ENCODE measurements at regions not wholly inside any gene's neighbourhood (a gene's known extent, or its start where the extent isn't known, plus 50 kb on each side); places are given as distances from the start of the nearest gene placed in this dataset.

- H3K27ac ChIP-seq, result no peak overlapping the region
- no peak overlapping the region for H3K4me3 ChIP-seq
- TF ChIP-seq CTCF (IDR thresholded peaks at IDR 0.05), result no peak
- no peak for TF ChIP-seq POLR2A (IDR thresholded peaks at IDR 0.05)
- no peak for DNase-seq
- no peaks in the 10 kb centered on the region for H3K4me1 ChIP-seq
- no peaks in the 10 kb centered on the region for H3K27me3 ChIP-seq
- H3K36me3 ChIP-seq, result no peaks in the 10 kb centered on the region
- no peaks in the 10 kb centered on the region for H3K9me3 ChIP-seq
Measured at GRCh38 chr2:140154706-140155105, 1374.5 kb upstream of the NXPH2 start.

GRCh38 chr2:140154271-140154670 lies 1374.1 kb upstream of the NXPH2 start:
- Histone ChIP-seq H3K4me3 (no peak overlapping the region), H3K9me3 (no peaks in the 10 kb centered on the region), H3K4me1 (no peaks in the 10 kb centered on the region), H3K36me3 (no peaks in the 10 kb centered on the region), H3K27ac (no peak overlapping the region), H3K27me3 (no peaks in the 10 kb centered on the region)
- DNase-seq, result no peak
- TF ChIP-seq CTCF (IDR thresholded peaks at IDR 0.05) (no peak), POLR2A (IDR thresholded peaks at IDR 0.05) (no peak)

GRCh38 chr2:140144611-140145010 lies 1364.4 kb upstream of the NXPH2 start:
- no peak for TF ChIP-seq POLR2A (IDR thresholded peaks at IDR 0.05)
- TF ChIP-seq CTCF (IDR thresholded peaks at IDR 0.05), result no peak
- Histone ChIP-seq H3K4me3 (no peak overlapping the region), H3K4me1 (no peaks in the 10 kb centered on the region), H3K27ac (no peak overlapping the region), H3K9me3 (no peaks in the 10 kb centered on the region), H3K36me3 (no peaks in the 10 kb centered on the region), H3K27me3 (no peaks in the 10 kb centered on the region)
- no peak for DNase-seq

- Histone ChIP-seq H3K27ac (no peak overlapping the region), H3K4me3 (no peak overlapping the region), H3K9me3 (no peaks in the 10 kb centered on the region), H3K27me3 (no peaks in the 10 kb centered on the region), H3K4me1 (no peaks in the 10 kb centered on the region), H3K36me3 (no peaks in the 10 kb centered on the region)
- TF ChIP-seq POLR2A (IDR thresholded peaks at IDR 0.05) (no peak), CTCF (IDR thresholded peaks at IDR 0.05) (no peak)
- DNase-seq, result no peak
Measured at GRCh38 chr2:140138736-140139135, 1358.5 kb upstream of the NXPH2 start.

GRCh38 chr2:140136861-140137260 lies 1356.7 kb upstream of the NXPH2 start:
- H3K9me3 ChIP-seq, result no peaks in the 10 kb centered on the region
- no peaks in the 10 kb centered on the region for H3K36me3 ChIP-seq
- H3K27ac ChIP-seq, result no peak overlapping the region
- DNase-seq, result no peak
- H3K4me3 ChIP-seq, result no peak overlapping the region
- H3K4me1 ChIP-seq, result no peaks in the 10 kb centered on the region
- no peaks in the 10 kb centered on the region for H3K27me3 ChIP-seq
- no peak for TF ChIP-seq CTCF (IDR thresholded peaks at IDR 0.05)
- no peak for TF ChIP-seq POLR2A (IDR thresholded peaks at IDR 0.05)

- no peaks in the 10 kb centered on the region for H3K27me3 ChIP-seq
- H3K4me1 ChIP-seq, result no peaks in the 10 kb centered on the region
- DNase-seq, result no peak
- no peak overlapping the region for H3K27ac ChIP-seq
- H3K4me3 ChIP-seq, result no peak overlapping the region
- H3K9me3 ChIP-seq, result no peaks in the 10 kb centered on the region
- no peaks in the 10 kb centered on the region for H3K36me3 ChIP-seq
- TF ChIP-seq CTCF (IDR thresholded peaks at IDR 0.05) (no peak), POLR2A (IDR thresholded peaks at IDR 0.05) (no peak)
Measured at GRCh38 chr2:140136366-140136765, 1356.2 kb upstream of the NXPH2 start.
